WTC11 (cell line): ENCODE measurements at regions not wholly inside any gene's neighbourhood (a gene's known extent, or its start where the extent isn't known, plus 50 kb on each side); places are given as distances from the start of the nearest gene placed in this dataset.

Experiments used
- ATAC-seq: fragments of 200-7000 bp; cut with Tn5 transposase; 2 replicates; pipeline ENCODE4 v1.10.0; 2021; ENCODE audit warnings: mild to moderate bottlenecking, moderate library complexity
- CTCF ChIA-PET: fragments of 300-600 bp; sonication (Branson Sonifier 250); formaldehyde crosslinking; loops from one replicate; lab custom pipeline; 2021; ENCODE audit warnings: antibody characterized with exemption; lab: Charles Lee
- POLR2A ChIA-PET: fragments of 350-600 bp; sonication (Branson Sonifier 250); formaldehyde crosslinking; loops from one replicate; lab custom pipeline; 2021; ENCODE audit warnings: antibody characterized with exemption; lab: Charles Lee
- DNase-seq: peaks from one replicate; pipeline ENCODE4 v3.0.0; 2021; ENCODE audit warnings: low spot score
- H3K27ac Mint-ChIP-seq: 2 replicates; pipeline ENCODE4 v1.8.0; 2021; ENCODE audit warnings: mixed read lengths
- H3K27me3 Mint-ChIP-seq: 2 replicates; pipeline ENCODE4 v1.8.0; 2021; ENCODE audit warnings: low read depth, mild to moderate bottlenecking, moderate library complexity, mixed read lengths
- H3K36me3 Mint-ChIP-seq: 2 replicates; pipeline ENCODE4 v1.8.0; 2021; ENCODE audit warnings: mixed read lengths
- H3K4me1 Mint-ChIP-seq: 2 replicates; pipeline ENCODE4 v1.8.0; 2022; ENCODE audit warnings: mixed read lengths
- H3K4me3 Mint-ChIP-seq: 2 replicates; pipeline ENCODE4 v1.8.0; 2021; ENCODE audit warnings: mild to moderate bottlenecking, moderate library complexity, mixed read lengths
- H3K9me3 Mint-ChIP-seq: 2 replicates; pipeline ENCODE4 v1.8.0; 2021; ENCODE audit warnings: mixed read lengths
- SMAD4 ChIP-seq: sonication (generic); formaldehyde crosslinking; IDR thresholded peaks from 2 replicates; pipeline ENCODE4 v1.8.0; 2022; ENCODE audit warnings: mild to moderate bottlenecking, missing genetic modification reagents
- TEAD4 ChIP-seq: sonication (generic); formaldehyde crosslinking; IDR thresholded peaks from 2 replicates; pipeline ENCODE4 v1.8.0; 2022; ENCODE audit warnings: mild to moderate bottlenecking, missing genetic modification reagents
- ZNF416 ChIP-seq: fragments of 250-450 bp; sonication (Bioruptor Pico); IDR thresholded peaks from 2 replicates; pipeline ENCODE4 v1.9.0; 2021; ENCODE audit warnings: mild to moderate bottlenecking, inconsistent platforms
- TF ChIP-seq, protein P1 (sequence below): sonication (generic); formaldehyde crosslinking; IDR thresholded peaks from 2 replicates; pipeline ENCODE4 v1.8.1; 2023; ENCODE audit warnings: mild to moderate bottlenecking, missing genetic modification reagents
- TF ChIP-seq, protein P2 (sequence below): fragments of 250-450 bp; sonication (Bioruptor Pico); IDR thresholded peaks from 2 replicates; pipeline ENCODE4 v1.9.0; 2021; ENCODE audit warnings: mild to moderate bottlenecking
- TF ChIP-seq, protein P3 (sequence below): fragments of 250-450 bp; sonication (Bioruptor Pico); conservative IDR thresholded peaks from 2 replicates; pipeline ENCODE4 v1.9.0; 2021; ENCODE audit warnings: mild to moderate bottlenecking
- TF ChIP-seq, protein P4 (sequence below): sonication (generic); formaldehyde crosslinking; IDR thresholded peaks from 2 replicates; pipeline ENCODE4 v1.8.1; 2022; ENCODE audit warnings: mild to moderate bottlenecking, missing genetic modification reagents, moderate library complexity, borderline replicate concordance
- TF ChIP-seq, protein P5 (sequence below): sonication (generic); formaldehyde crosslinking; IDR thresholded peaks from 2 replicates; pipeline ENCODE4 v1.8.1; 2023; ENCODE audit warnings: mild to moderate bottlenecking, moderate library complexity, missing genetic modification reagents
- TF ChIP-seq, protein P6 (sequence below): sonication (generic); formaldehyde crosslinking; IDR thresholded peaks from 2 replicates; pipeline ENCODE4 v1.8.0; 2022; ENCODE audit warnings: missing genetic modification reagents

DNA sequence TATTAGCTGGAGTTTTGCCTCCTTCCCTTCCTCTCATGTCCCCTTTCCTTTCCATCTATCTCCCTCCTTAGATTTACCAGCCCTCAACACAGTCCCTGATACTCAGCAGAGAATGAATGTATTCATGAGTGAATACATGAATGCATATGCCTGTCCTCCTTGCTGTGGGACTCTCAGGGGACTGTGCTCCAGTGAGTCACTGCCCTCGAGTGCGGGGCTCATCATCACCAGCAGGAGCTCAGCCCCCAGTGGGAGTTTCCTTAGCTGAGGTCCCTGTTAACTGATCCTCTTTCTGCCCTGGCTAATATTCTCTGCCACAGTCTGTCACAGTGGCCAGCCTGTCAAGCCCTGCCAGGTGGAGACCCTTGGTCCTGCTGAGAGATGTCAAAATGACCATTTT, 104.9 kb upstream of the LHCGR start:
- Mint-ChIP-seq H3K27me3 (no peaks in the 10 kb centered on the region), H3K4me1 (peaks cover 4% of the 10 kb centered on the region; the same call in 1 of the 2 replicates), H3K27ac (no peak overlapping the region), H3K9me3 (no peaks in the 10 kb centered on the region), H3K36me3 (no peaks in the 10 kb centered on the region), H3K4me3 (no peak overlapping the region)
- TF ChIP-seq, protein P1, sequence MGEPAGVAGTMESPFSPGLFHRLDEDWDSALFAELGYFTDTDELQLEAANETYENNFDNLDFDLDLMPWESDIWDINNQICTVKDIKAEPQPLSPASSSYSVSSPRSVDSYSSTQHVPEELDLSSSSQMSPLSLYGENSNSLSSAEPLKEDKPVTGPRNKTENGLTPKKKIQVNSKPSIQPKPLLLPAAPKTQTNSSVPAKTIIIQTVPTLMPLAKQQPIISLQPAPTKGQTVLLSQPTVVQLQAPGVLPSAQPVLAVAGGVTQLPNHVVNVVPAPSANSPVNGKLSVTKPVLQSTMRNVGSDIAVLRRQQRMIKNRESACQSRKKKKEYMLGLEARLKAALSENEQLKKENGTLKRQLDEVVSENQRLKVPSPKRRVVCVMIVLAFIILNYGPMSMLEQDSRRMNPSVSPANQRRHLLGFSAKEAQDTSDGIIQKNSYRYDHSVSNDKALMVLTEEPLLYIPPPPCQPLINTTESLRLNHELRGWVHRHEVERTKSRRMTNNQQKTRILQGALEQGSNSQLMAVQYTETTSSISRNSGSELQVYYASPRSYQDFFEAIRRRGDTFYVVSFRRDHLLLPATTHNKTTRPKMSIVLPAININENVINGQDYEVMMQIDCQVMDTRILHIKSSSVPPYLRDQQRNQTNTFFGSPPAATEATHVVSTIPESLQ (CRISPR knock-in tag), result no peak
- TF ChIP-seq, protein P2, sequence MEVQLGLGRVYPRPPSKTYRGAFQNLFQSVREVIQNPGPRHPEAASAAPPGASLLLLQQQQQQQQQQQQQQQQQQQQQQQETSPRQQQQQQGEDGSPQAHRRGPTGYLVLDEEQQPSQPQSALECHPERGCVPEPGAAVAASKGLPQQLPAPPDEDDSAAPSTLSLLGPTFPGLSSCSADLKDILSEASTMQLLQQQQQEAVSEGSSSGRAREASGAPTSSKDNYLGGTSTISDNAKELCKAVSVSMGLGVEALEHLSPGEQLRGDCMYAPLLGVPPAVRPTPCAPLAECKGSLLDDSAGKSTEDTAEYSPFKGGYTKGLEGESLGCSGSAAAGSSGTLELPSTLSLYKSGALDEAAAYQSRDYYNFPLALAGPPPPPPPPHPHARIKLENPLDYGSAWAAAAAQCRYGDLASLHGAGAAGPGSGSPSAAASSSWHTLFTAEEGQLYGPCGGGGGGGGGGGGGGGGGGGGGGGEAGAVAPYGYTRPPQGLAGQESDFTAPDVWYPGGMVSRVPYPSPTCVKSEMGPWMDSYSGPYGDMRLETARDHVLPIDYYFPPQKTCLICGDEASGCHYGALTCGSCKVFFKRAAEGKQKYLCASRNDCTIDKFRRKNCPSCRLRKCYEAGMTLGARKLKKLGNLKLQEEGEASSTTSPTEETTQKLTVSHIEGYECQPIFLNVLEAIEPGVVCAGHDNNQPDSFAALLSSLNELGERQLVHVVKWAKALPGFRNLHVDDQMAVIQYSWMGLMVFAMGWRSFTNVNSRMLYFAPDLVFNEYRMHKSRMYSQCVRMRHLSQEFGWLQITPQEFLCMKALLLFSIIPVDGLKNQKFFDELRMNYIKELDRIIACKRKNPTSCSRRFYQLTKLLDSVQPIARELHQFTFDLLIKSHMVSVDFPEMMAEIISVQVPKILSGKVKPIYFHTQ, result no peak
- DNase-seq (no peak), ATAC-seq (0 out of 2 replicates have a peak, but pooled peaks have one; percentile 18)
- ChIA-PET POLR2A (interaction anchor here (0.6 kb wide), 1 partner anchor 51 kb away, joined by 7 read pairs; no protein-coding TSS in a partner anchor), CTCF (no interaction called here)

DNA sequence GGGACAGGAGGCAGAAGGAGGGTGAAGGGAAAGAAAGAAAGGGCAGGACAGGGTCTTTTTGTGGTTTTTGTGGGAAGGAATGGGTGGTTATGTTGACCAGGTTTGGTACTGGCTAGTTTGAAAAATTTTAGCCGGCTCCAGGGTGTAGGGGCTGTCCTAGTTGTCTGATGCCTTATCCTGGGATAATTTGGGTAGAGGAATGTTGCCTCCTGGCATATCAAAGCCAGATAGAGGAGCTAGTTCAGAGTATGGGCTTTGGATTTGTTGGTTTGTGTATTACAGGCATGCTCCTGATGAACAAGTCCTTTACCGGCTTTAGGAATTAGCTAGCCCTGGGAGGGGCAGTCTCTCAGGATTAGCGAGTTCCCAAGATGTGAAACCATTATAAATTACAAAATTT, 101.1 kb upstream of the LHCGR start:
- Mint-ChIP-seq H3K9me3 (no peaks in the 10 kb centered on the region), H3K36me3 (no peaks in the 10 kb centered on the region)
- ChIA-PET POLR2A (no interaction called here), CTCF (no interaction called here)
- no peak for DNase-seq
- TF ChIP-seq, protein P3, sequence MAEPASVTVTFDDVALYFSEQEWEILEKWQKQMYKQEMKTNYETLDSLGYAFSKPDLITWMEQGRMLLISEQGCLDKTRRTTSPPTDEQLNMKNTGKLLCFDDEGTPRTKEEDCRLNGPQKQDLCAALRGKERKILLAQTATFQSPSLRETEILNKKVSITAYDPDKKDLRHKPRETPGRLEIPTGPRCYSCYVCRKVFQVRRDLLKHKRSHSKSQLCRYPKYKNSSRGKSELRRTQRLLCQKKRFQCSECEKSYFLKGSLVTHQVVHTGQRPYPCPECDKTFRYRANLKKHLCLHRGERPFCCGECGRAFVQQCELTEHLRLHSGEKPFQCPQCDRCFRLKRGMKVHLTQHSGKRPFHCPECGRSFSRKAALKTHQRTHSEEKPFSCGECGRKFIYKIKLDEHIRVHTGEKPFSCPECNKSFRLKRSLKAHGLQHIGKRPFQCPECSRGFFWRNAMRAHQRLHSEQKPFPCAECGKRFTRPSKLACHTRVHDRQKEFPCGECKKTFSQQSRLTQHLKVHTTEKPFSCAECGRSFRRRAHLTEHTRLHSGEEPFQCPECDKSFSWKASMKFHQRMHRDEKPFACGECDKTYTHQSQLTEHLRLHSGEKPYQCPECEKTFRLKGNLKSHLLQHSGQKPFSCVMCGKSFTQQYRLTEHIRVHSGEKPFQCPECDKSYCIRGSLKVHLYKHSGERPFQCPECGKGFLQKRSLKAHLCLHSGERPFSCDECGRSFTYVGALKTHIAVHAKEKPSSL, result no peak
- no peak for TF ChIP-seq ZNF416 (CRISPR knock-in tag)
- TF ChIP-seq, protein P4, sequence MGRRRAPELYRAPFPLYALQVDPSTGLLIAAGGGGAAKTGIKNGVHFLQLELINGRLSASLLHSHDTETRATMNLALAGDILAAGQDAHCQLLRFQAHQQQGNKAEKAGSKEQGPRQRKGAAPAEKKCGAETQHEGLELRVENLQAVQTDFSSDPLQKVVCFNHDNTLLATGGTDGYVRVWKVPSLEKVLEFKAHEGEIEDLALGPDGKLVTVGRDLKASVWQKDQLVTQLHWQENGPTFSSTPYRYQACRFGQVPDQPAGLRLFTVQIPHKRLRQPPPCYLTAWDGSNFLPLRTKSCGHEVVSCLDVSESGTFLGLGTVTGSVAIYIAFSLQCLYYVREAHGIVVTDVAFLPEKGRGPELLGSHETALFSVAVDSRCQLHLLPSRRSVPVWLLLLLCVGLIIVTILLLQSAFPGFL (CRISPR knock-in tag), result no peak
- TF ChIP-seq SMAD4 (CRISPR knock-in tag), result no peak
- TF ChIP-seq, protein P5, sequence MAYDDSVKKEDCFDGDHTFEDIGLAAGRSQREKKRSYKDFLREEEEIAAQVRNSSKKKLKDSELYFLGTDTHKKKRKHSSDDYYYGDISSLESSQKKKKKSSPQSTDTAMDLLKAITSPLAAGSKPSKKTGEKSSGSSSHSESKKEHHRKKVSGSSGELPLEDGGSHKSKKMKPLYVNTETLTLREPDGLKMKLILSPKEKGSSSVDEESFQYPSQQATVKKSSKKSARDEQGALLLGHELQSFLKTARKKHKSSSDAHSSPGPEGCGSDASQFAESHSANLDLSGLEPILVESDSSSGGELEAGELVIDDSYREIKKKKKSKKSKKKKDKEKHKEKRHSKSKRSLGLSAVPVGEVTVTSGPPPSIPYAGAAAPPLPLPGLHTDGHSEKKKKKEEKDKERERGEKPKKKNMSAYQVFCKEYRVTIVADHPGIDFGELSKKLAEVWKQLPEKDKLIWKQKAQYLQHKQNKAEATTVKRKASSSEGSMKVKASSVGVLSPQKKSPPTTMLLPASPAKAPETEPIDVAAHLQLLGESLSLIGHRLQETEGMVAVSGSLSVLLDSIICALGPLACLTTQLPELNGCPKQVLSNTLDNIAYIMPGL, result no peak
- TF ChIP-seq, protein P6, sequence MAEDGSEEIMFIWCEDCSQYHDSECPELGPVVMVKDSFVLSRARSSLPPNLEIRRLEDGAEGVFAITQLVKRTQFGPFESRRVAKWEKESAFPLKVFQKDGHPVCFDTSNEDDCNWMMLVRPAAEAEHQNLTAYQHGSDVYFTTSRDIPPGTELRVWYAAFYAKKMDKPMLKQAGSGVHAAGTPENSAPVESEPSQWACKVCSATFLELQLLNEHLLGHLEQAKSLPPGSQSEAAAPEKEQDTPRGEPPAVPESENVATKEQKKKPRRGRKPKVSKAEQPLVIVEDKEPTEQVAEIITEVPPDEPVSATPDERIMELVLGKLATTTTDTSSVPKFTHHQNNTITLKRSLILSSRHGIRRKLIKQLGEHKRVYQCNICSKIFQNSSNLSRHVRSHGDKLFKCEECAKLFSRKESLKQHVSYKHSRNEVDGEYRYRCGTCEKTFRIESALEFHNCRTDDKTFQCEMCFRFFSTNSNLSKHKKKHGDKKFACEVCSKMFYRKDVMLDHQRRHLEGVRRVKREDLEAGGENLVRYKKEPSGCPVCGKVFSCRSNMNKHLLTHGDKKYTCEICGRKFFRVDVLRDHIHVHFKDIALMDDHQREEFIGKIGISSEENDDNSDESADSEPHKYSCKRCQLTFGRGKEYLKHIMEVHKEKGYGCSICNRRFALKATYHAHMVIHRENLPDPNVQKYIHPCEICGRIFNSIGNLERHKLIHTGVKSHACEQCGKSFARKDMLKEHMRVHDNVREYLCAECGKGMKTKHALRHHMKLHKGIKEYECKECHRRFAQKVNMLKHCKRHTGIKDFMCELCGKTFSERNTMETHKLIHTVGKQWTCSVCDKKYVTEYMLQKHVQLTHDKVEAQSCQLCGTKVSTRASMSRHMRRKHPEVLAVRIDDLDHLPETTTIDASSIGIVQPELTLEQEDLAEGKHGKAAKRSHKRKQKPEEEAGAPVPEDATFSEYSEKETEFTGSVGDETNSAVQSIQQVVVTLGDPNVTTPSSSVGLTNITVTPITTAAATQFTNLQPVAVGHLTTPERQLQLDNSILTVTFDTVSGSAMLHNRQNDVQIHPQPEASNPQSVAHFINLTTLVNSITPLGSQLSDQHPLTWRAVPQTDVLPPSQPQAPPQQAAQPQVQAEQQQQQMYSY, result no peak
- no peak for TF ChIP-seq TEAD4 (CRISPR knock-in tag)
- TF ChIP-seq, all 79 proteins: peak for 0
- no peak; the same call in 1 of the 2 replicates for ATAC-seq
- H3K4me1 Mint-ChIP-seq, result no peaks in the 10 kb centered on the region
- no peak overlapping the region for H3K4me3 Mint-ChIP-seq
- H3K27me3 Mint-ChIP-seq, result no peaks in the 10 kb centered on the region; the same call in 1 of the 2 replicates
- H3K27ac Mint-ChIP-seq, result no peak overlapping the region
